Liver (tissue), 3 donors: ENCODE measurements at regions not wholly inside any gene's neighbourhood (a gene's known extent, or its start where the extent isn't known, plus 50 kb on each side); places are given as distances from the start of the nearest gene placed in this dataset.

Source experiments
- EGR1 ChIP-seq, 2 donors: IDR thresholded peaks; 2 replicates each; pipeline ENCODE4 v1.6.1; 2016 to 2018; ENCODE audit warnings: antibody characterized with exemption in 2 of 2, low read depth in 2 of 2
- FOXA1 ChIP-seq: IDR thresholded peaks from 2 replicates; pipeline ENCODE4 v1.6.1; 2016; ENCODE audit warnings: antibody characterized with exemption
- FOXA2 ChIP-seq: IDR thresholded peaks from 2 replicates; pipeline ENCODE4 v1.6.1; 2016; ENCODE audit warnings: antibody characterized with exemption
- GABPA ChIP-seq, 2 donors: IDR thresholded peaks in 1 of 2; conservative IDR thresholded peaks in 1 of 2; 2 replicates each; pipeline ENCODE4 v1.6.1; 2016; ENCODE audit warnings: antibody characterized with exemption in 2 of 2, mild to moderate bottlenecking in 1 of 2, moderate library complexity in 1 of 2
- JUND ChIP-seq, 2 donors: IDR thresholded peaks; 2 replicates each; pipeline ENCODE4 v1.6.1; 2016; ENCODE audit warnings: antibody characterized with exemption in 2 of 2
- NR2F2 ChIP-seq: IDR thresholded peaks from 2 replicates; pipeline ENCODE4 v1.6.1; 2016; ENCODE audit warnings: antibody characterized with exemption
- RAD21 ChIP-seq, 2 donors: IDR thresholded peaks; 2 replicates each; pipeline ENCODE4 v1.6.1; 2016; ENCODE audit warnings: antibody characterized with exemption in 2 of 2, mild to moderate bottlenecking in 2 of 2
- TAF1 ChIP-seq: conservative IDR thresholded peaks from 2 replicates; pipeline ENCODE4 v1.6.1; 2016; ENCODE audit warnings: antibody characterized with exemption, mild to moderate bottlenecking
- YY1 ChIP-seq: IDR thresholded peaks from 2 replicates; pipeline ENCODE4 v1.6.1; 2016; ENCODE audit warnings: antibody characterized with exemption, mild to moderate bottlenecking
- TF ChIP-seq, protein P1 (sequence below): fragments of 150-350 bp; IDR thresholded peaks from 2 replicates; pipeline ENCODE4 v1.5.1; 2017; ENCODE audit warnings: improper control_type of control experiment, low read depth, low read length; ENCODE audit not compliant: missing input control
- TF ChIP-seq, protein P2 (sequence below): IDR thresholded peaks from 2 replicates; pipeline ENCODE4 v1.6.1; 2016; ENCODE audit warnings: antibody characterized with exemption
- TF ChIP-seq, protein P3 (sequence below): IDR thresholded peaks from 2 replicates; pipeline ENCODE4 v1.6.1; 2016; ENCODE audit warnings: antibody characterized with exemption, mild to moderate bottlenecking
- TF ChIP-seq, protein P4 (sequence below): IDR thresholded peaks from 2 replicates; pipeline ENCODE4 v1.6.1; 2016; ENCODE audit warnings: antibody characterized with exemption
- donor health status: healthy.
- donor health status: healthy.

DNA sequence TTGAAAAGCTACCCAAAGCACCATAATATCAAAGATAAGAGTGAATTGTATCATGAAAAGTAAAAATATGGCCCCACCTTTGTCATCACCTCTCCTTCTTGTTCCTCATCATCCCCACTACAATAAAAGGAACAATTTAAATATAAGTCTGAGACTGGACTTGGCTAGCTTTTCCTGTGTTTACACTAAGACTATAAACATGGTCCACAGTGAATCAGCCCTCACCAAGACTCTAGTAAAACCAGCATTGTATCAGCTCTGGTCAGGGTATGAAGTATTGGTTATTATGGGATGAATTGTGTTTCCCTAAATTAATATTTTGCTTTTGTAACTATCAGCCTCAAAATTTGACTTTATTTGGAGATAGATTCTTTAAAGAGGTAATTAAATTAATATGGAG, 105.4 kb downstream of the SLC25A46 start:
- TF ChIP-seq, protein P1, sequence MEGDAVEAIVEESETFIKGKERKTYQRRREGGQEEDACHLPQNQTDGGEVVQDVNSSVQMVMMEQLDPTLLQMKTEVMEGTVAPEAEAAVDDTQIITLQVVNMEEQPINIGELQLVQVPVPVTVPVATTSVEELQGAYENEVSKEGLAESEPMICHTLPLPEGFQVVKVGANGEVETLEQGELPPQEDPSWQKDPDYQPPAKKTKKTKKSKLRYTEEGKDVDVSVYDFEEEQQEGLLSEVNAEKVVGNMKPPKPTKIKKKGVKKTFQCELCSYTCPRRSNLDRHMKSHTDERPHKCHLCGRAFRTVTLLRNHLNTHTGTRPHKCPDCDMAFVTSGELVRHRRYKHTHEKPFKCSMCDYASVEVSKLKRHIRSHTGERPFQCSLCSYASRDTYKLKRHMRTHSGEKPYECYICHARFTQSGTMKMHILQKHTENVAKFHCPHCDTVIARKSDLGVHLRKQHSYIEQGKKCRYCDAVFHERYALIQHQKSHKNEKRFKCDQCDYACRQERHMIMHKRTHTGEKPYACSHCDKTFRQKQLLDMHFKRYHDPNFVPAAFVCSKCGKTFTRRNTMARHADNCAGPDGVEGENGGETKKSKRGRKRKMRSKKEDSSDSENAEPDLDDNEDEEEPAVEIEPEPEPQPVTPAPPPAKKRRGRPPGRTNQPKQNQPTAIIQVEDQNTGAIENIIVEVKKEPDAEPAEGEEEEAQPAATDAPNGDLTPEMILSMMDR = no peak
- TF ChIP-seq NR2F2 = no peak
- no peak for TF ChIP-seq TAF1
- TF ChIP-seq, protein P2, sequence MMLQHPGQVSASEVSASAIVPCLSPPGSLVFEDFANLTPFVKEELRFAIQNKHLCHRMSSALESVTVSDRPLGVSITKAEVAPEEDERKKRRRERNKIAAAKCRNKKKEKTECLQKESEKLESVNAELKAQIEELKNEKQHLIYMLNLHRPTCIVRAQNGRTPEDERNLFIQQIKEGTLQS = no peak
- TF ChIP-seq EGR1 (IDR thresholded peaks at IDR 0.05; ENCODE audit: low read depth in 2 of 2) = no peak
- TF ChIP-seq, protein P3, sequence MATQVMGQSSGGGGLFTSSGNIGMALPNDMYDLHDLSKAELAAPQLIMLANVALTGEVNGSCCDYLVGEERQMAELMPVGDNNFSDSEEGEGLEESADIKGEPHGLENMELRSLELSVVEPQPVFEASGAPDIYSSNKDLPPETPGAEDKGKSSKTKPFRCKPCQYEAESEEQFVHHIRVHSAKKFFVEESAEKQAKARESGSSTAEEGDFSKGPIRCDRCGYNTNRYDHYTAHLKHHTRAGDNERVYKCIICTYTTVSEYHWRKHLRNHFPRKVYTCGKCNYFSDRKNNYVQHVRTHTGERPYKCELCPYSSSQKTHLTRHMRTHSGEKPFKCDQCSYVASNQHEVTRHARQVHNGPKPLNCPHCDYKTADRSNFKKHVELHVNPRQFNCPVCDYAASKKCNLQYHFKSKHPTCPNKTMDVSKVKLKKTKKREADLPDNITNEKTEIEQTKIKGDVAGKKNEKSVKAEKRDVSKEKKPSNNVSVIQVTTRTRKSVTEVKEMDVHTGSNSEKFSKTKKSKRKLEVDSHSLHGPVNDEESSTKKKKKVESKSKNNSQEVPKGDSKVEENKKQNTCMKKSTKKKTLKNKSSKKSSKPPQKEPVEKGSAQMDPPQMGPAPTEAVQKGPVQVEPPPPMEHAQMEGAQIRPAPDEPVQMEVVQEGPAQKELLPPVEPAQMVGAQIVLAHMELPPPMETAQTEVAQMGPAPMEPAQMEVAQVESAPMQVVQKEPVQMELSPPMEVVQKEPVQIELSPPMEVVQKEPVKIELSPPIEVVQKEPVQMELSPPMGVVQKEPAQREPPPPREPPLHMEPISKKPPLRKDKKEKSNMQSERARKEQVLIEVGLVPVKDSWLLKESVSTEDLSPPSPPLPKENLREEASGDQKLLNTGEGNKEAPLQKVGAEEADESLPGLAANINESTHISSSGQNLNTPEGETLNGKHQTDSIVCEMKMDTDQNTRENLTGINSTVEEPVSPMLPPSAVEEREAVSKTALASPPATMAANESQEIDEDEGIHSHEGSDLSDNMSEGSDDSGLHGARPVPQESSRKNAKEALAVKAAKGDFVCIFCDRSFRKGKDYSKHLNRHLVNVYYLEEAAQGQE = no peak
- no peak for TF ChIP-seq FOXA2
- no peak for TF ChIP-seq GABPA (IDR thresholded peaks at IDR 0.05 in 1 of 2, conservative IDR thresholded peaks at IDR 0.05 in 1 of 2)
- no peak for TF ChIP-seq FOXA1
- TF ChIP-seq, protein P4, sequence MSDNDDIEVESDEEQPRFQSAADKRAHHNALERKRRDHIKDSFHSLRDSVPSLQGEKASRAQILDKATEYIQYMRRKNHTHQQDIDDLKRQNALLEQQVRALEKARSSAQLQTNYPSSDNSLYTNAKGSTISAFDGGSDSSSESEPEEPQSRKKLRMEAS = no peak
- no peak for TF ChIP-seq JUND (IDR thresholded peaks at IDR 0.05)
- TF ChIP-seq YY1 = no peak
- TF ChIP-seq RAD21 (IDR thresholded peaks at IDR 0.05) = no peak
